Panc1 (cell line): ENCODE measurements at regions not wholly inside any gene's neighbourhood (a gene's known extent, or its start where the extent isn't known, plus 50 kb on each side); places are given as distances from the start of the nearest gene placed in this dataset.

Experiments
- ATAC-seq: fragments of 200-7000 bp; cut with Tn5 transposase; 2 replicates; pipeline ENCODE4 v1.9.1; 2020; ENCODE audit warnings: mild to moderate bottlenecking, moderate library complexity
- BruUV-seq: library from RNA; stranded (reverse); fragments of 400-500 nt; replicated peaks from 2 replicates; lab custom pipeline; 2021; lab: Mats Ljungman, UMichigan
- CTCF ChIA-PET: fragments of 300-600 bp; sonication (Branson Sonifier 250); formaldehyde crosslinking; loops from one replicate; lab custom pipeline; 2022; ENCODE audit warnings: antibody characterized with exemption; lab: Charles Lee
- POLR2A ChIA-PET: fragments of 300-600 bp; sonication (Branson Sonifier 250); formaldehyde crosslinking; loops from one replicate; lab custom pipeline; 2022; ENCODE audit warnings: antibody characterized with exemption; lab: Charles Lee
- DNase-seq: peaks from one replicate; pipeline ENCODE4 v3.0.0-alpha.2; 2010; ENCODE audit warnings: low read depth, low spot score
- H3K27ac ChIP-seq: 2 replicates; pipeline ENCODE4 v1.5.1; 2011; ENCODE audit warnings: mild to moderate bottlenecking, low read length, inconsistent platforms
- H3K27me3 ChIP-seq: fragments of 200-500 bp; sonication (Bioruptor generic); 2 replicates; pipeline ENCODE4 v1.6.0; 2014; ENCODE audit warnings: low read length, inconsistent platforms; ENCODE audit not compliant: control insufficient read depth, insufficient read depth
- H3K36me3 ChIP-seq: fragments of 200-500 bp; sonication (Bioruptor generic); 2 replicates; pipeline ENCODE4 v1.5.1; 2014; ENCODE audit warnings: inconsistent platforms, mild to moderate bottlenecking, low read length, moderate library complexity; ENCODE audit not compliant: control insufficient read depth, insufficient read depth
- H3K4me1 ChIP-seq: 2 replicates; pipeline ENCODE4 v1.5.1; 2011; ENCODE audit warnings: inconsistent platforms, mild to moderate bottlenecking, low read length, moderate library complexity; ENCODE audit not compliant: control insufficient read depth, insufficient read depth
- H3K4me3 ChIP-seq, 2 experiments: 2 replicates each; pipeline ENCODE4 v1.5.1; 2011 to 2012; ENCODE audit warnings: low read depth in 2 of 2, low read length in 2 of 2, mild to moderate bottlenecking in 2 of 2, inconsistent platforms in 1 of 2, moderate library complexity in 1 of 2
- H3K9me3 ChIP-seq: fragments of 200-500 bp; sonication (Bioruptor generic); 2 replicates; pipeline ENCODE4 v1.5.1; 2014; ENCODE audit warnings: low read depth, mild to moderate bottlenecking, inconsistent platforms, low read length, moderate library complexity; ENCODE audit not compliant: control insufficient read depth, insufficient read depth
- POLR2AphosphoS5 ChIP-seq: IDR thresholded peaks from 2 replicates; pipeline ENCODE4 v1.6.1; 2012; ENCODE audit warnings: mild to moderate bottlenecking, low read depth, low read length, moderate library complexity
- REST ChIP-seq, 2 experiments: IDR thresholded peaks; 2 replicates each; pipeline ENCODE4 v1.6.1; 2011 to 2012; ENCODE audit warnings: low read depth in 2 of 2, control low read depth in 1 of 2, low read length in 1 of 2, mild to moderate bottlenecking in 1 of 2, moderate library complexity in 1 of 2; ENCODE audit not compliant: insufficient read depth in 1 of 2
- SIN3A ChIP-seq: IDR thresholded peaks from 2 replicates; pipeline ENCODE4 v1.6.1; 2012; ENCODE audit warnings: low read depth, mild to moderate bottlenecking, low read length, moderate library complexity, borderline replicate concordance; ENCODE audit not compliant: insufficient read depth
- TCF7L2 ChIP-seq: IDR thresholded peaks from 2 replicates; pipeline ENCODE4 v1.6.1; 2011; ENCODE audit warnings: mild to moderate bottlenecking, low read depth, low read length, inconsistent platforms
- in situ Hi-C: cut with HindIII; loops from 2 replicates; pipeline ENCODE4 v1.10.0; 2016; ENCODE audit warnings: low sequenced_read_pairs, low pct_unique_long_range_greater_than_20kb
- intact Hi-C: fragments of 100-400 bp; cut with micrococcal nuclease; formaldehyde crosslinking; loops from one replicate; pipeline ENCODE4 v1.10.0; 2022; ENCODE audit not compliant: unreplicated experiment
- TF ChIP-seq, protein P1 (sequence below): fragments of 450-650 bp; IDR thresholded peaks from 2 replicates; pipeline ENCODE4 v1.5.1; 2017; ENCODE audit warnings: mild to moderate bottlenecking

DNA sequence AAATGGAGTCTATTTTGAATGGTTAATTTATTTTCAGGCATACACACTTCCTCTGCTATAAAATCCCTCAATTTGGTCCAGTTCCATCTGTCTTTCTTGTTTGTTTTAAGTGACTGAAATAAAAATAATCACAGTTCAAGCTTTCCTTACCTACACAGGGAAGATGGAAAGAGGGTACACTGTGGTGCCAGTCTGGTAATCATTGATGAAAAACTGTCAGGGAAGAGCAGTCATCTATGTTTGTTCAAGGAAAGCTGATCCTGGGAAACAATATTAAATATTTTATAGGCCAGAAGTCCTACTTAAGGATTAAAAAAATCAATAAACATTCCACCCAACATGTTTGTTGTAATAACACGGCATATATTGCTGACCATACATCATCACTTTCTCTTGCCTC is 115.2 kb upstream of the KCNMB2 start:
- Histone ChIP-seq H3K27ac (no peak overlapping the region), H3K9me3 (no peaks in the 10 kb centered on the region), H3K4me1 (no peaks in the 10 kb centered on the region), H3K27me3 (no peaks in the 10 kb centered on the region), H3K36me3 (no peaks in the 10 kb centered on the region), H3K4me3 (no peak overlapping the region)
- DNase-seq: no peak
- CTCF ChIA-PET: no interaction called here
- in situ Hi-C loops (no loop called here), intact Hi-C loops (no loop called here)
- ATAC-seq: no peak
- POLR2A ChIA-PET: no interaction called here
- no TSS peak for BruUV-seq
- no peak for TF ChIP-seq TCF7L2
- TF ChIP-seq REST (IDR thresholded peaks at IDR 0.05; ENCODE audit: insufficient read depth in 1 of 2, low read depth in 2 of 2, low read length in 1 of 2): no peak
- TF ChIP-seq POLR2AphosphoS5: no peak
- TF ChIP-seq, protein P1, sequence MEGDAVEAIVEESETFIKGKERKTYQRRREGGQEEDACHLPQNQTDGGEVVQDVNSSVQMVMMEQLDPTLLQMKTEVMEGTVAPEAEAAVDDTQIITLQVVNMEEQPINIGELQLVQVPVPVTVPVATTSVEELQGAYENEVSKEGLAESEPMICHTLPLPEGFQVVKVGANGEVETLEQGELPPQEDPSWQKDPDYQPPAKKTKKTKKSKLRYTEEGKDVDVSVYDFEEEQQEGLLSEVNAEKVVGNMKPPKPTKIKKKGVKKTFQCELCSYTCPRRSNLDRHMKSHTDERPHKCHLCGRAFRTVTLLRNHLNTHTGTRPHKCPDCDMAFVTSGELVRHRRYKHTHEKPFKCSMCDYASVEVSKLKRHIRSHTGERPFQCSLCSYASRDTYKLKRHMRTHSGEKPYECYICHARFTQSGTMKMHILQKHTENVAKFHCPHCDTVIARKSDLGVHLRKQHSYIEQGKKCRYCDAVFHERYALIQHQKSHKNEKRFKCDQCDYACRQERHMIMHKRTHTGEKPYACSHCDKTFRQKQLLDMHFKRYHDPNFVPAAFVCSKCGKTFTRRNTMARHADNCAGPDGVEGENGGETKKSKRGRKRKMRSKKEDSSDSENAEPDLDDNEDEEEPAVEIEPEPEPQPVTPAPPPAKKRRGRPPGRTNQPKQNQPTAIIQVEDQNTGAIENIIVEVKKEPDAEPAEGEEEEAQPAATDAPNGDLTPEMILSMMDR: no peak
- no peak for TF ChIP-seq SIN3A

GRCh38 chr3:178422406-178422805 is 113.8 kb upstream of the KCNMB2 start:
- H3K9me3 ChIP-seq: no peaks in the 10 kb centered on the region
- H3K36me3 ChIP-seq: no peaks in the 10 kb centered on the region
- ChIA-PET CTCF (no interaction called here), POLR2A (no interaction called here)
- DNase-seq: no peak
- TF ChIP-seq POLR2AphosphoS5: no peak
- TF ChIP-seq REST (IDR thresholded peaks at IDR 0.05; ENCODE audit: insufficient read depth in 1 of 2, low read depth in 2 of 2, low read length in 1 of 2): no peak
- TF ChIP-seq TCF7L2: no peak
- TF ChIP-seq SIN3A: no peak
- TF ChIP-seq, protein P1: no peak; the same call in 1 of the 2 replicates
- no peak overlapping the region for H3K27ac ChIP-seq
- no TSS peak for BruUV-seq
- in situ Hi-C loops (no loop called here), intact Hi-C loops (no loop called here)
- no peak overlapping the region for H3K4me3 ChIP-seq
- ATAC-seq: no peak
- H3K4me1 ChIP-seq: no peaks in the 10 kb centered on the region
- no peaks in the 10 kb centered on the region for H3K27me3 ChIP-seq
